WTC11 (cell line): ENCODE measurements at regions not wholly inside any gene's neighbourhood (a gene's known extent, or its start where the extent isn't known, plus 50 kb on each side); places are given as distances from the start of the nearest gene placed in this dataset.
A peak's percentile ranks its signal among the peaks of the same experiment; 100 is the strongest.

ENCODE experiments used
- ATAC-seq: fragments of 200-7000 bp; cut with Tn5 transposase; 2 replicates; pipeline ENCODE4 v1.10.0; 2021; ENCODE audit warnings: mild to moderate bottlenecking, moderate library complexity
- CTCF ChIA-PET: fragments of 300-600 bp; sonication (Branson Sonifier 250); formaldehyde crosslinking; loops from one replicate; lab custom pipeline; 2021; ENCODE audit warnings: antibody characterized with exemption; lab: Charles Lee
- POLR2A ChIA-PET: fragments of 350-600 bp; sonication (Branson Sonifier 250); formaldehyde crosslinking; loops from one replicate; lab custom pipeline; 2021; ENCODE audit warnings: antibody characterized with exemption; lab: Charles Lee
- DNase-seq: peaks from one replicate; pipeline ENCODE4 v3.0.0; 2021; ENCODE audit warnings: low spot score
- H3K27ac Mint-ChIP-seq: 2 replicates; pipeline ENCODE4 v1.8.0; 2021; ENCODE audit warnings: mixed read lengths
- H3K27me3 Mint-ChIP-seq: 2 replicates; pipeline ENCODE4 v1.8.0; 2021; ENCODE audit warnings: low read depth, mild to moderate bottlenecking, moderate library complexity, mixed read lengths
- H3K36me3 Mint-ChIP-seq: 2 replicates; pipeline ENCODE4 v1.8.0; 2021; ENCODE audit warnings: mixed read lengths
- H3K4me1 Mint-ChIP-seq: 2 replicates; pipeline ENCODE4 v1.8.0; 2022; ENCODE audit warnings: mixed read lengths
- H3K4me3 Mint-ChIP-seq: 2 replicates; pipeline ENCODE4 v1.8.0; 2021; ENCODE audit warnings: mild to moderate bottlenecking, moderate library complexity, mixed read lengths
- H3K9me3 Mint-ChIP-seq: 2 replicates; pipeline ENCODE4 v1.8.0; 2021; ENCODE audit warnings: mixed read lengths
- ATF6 ChIP-seq: sonication (generic); formaldehyde crosslinking; IDR thresholded peaks from 2 replicates; pipeline ENCODE4 v1.8.1; 2023; ENCODE audit warnings: mild to moderate bottlenecking, missing genetic modification reagents
- CBFB ChIP-seq: sonication (generic); formaldehyde crosslinking; IDR thresholded peaks from 2 replicates; pipeline ENCODE4 v1.8.1; 2022; ENCODE audit warnings: mild to moderate bottlenecking, low read depth, missing genetic modification reagents
- CTCF ChIP-seq: fragments of 200-600 bp; IDR thresholded peaks from 2 replicates; pipeline ENCODE4 v1.8.0; 2022; ENCODE audit warnings: antibody characterized with exemption
- E2F1 ChIP-seq: sonication (generic); formaldehyde crosslinking; IDR thresholded peaks from 2 replicates; pipeline ENCODE4 v1.8.0; 2022; ENCODE audit warnings: mild to moderate bottlenecking, missing genetic modification reagents
- ESRRA ChIP-seq: sonication (generic); formaldehyde crosslinking; IDR thresholded peaks from 2 replicates; pipeline ENCODE4 v1.8.1; 2022; ENCODE audit warnings: mild to moderate bottlenecking, missing genetic modification reagents, borderline replicate concordance
- GTF2I ChIP-seq: fragments of 250-450 bp; sonication (Bioruptor Pico); conservative IDR thresholded peaks from 2 replicates; pipeline ENCODE4 v1.4.0; 2021; ENCODE audit warnings: mild to moderate bottlenecking
- IRF1 ChIP-seq: sonication (generic); formaldehyde crosslinking; IDR thresholded peaks from 2 replicates; pipeline ENCODE4 v1.8.0; 2023; ENCODE audit warnings: missing genetic modification reagents
- JUN ChIP-seq: sonication (generic); formaldehyde crosslinking; IDR thresholded peaks from 2 replicates; pipeline ENCODE4 v1.8.0; 2023; ENCODE audit warnings: mild to moderate bottlenecking, missing genetic modification reagents
- NFATC4 ChIP-seq: fragments of 250-450 bp; sonication (Bioruptor Pico); IDR thresholded peaks from 2 replicates; pipeline ENCODE4 v1.9.0; 2021; ENCODE audit warnings: mild to moderate bottlenecking
- OVOL2 ChIP-seq: fragments of 250-450 bp; sonication (Bioruptor Pico); IDR thresholded peaks from 2 replicates; pipeline ENCODE4 v1.9.0; 2021; ENCODE audit warnings: mild to moderate bottlenecking, borderline replicate concordance
- RORB ChIP-seq: fragments of 250-450 bp; sonication (Bioruptor Pico); IDR thresholded peaks from 2 replicates; pipeline ENCODE4 v1.9.0; 2021; ENCODE audit warnings: mild to moderate bottlenecking
- SMAD4 ChIP-seq: sonication (generic); formaldehyde crosslinking; IDR thresholded peaks from 2 replicates; pipeline ENCODE4 v1.8.0; 2022; ENCODE audit warnings: mild to moderate bottlenecking, missing genetic modification reagents
- SP1 ChIP-seq: sonication (generic); formaldehyde crosslinking; conservative IDR thresholded peaks from 2 replicates; pipeline ENCODE4 v1.8.1; 2022; ENCODE audit warnings: missing genetic modification reagents
- TP53 ChIP-seq: sonication (generic); formaldehyde crosslinking; IDR thresholded peaks from 2 replicates; pipeline ENCODE4 v1.8.1; 2023; ENCODE audit warnings: mild to moderate bottlenecking, missing genetic modification reagents
- USF1 ChIP-seq: sonication (generic); formaldehyde crosslinking; IDR thresholded peaks from 2 replicates; pipeline ENCODE4 v1.8.0; 2022; ENCODE audit warnings: mild to moderate bottlenecking, missing genetic modification reagents
- USF2 ChIP-seq: sonication (generic); formaldehyde crosslinking; IDR thresholded peaks from 2 replicates; pipeline ENCODE4 v1.8.1; 2023; ENCODE audit warnings: mild to moderate bottlenecking, missing genetic modification reagents, moderate library complexity
- ZMAT4 ChIP-seq: fragments of 250-450 bp; sonication (Bioruptor Pico); IDR thresholded peaks from 2 replicates; pipeline ENCODE4 v1.9.0; 2021; ENCODE audit warnings: mild to moderate bottlenecking
- ZNF263 ChIP-seq: sonication (generic); formaldehyde crosslinking; IDR thresholded peaks from 2 replicates; pipeline ENCODE4 v1.8.1; 2022; ENCODE audit warnings: low read depth, mild to moderate bottlenecking, moderate library complexity, missing genetic modification reagents
- ZSCAN18 ChIP-seq: fragments of 250-450 bp; sonication (Bioruptor Pico); IDR thresholded peaks from 2 replicates; pipeline ENCODE4 v2.1.2; 2022; ENCODE audit warnings: mild to moderate bottlenecking, moderate library complexity

- TF ChIP-seq IRF1 (no peak), USF2 (CRISPR knock-in tag) (peak; percentile 81), ATF6 (CRISPR knock-in tag) (no peak), CTCF (no peak), USF1 (CRISPR knock-in tag) (peak; percentile 75)
- Mint-ChIP-seq H3K4me1 (peaks cover 44% of the 10 kb centered on the region), H3K4me3 (no peak overlapping the region), H3K27ac (no peak overlapping the region), H3K36me3 (no peaks in the 10 kb centered on the region), H3K9me3 (peaks cover 7% of the 10 kb centered on the region; the same call in 1 of the 2 replicates), H3K27me3 (no peaks in the 10 kb centered on the region)
- no peak for ATAC-seq
- CTCF ChIA-PET: interaction anchor here (1.1 to 3.4 kb wide), 4 partner anchors 223 to 784 kb away, joined by 3 to 21 read pairs (median 4); no protein-coding TSS in a partner anchor
- POLR2A ChIA-PET: interaction anchor here (0.6 kb wide), 1 partner anchor 225 kb away, joined by 3 read pairs; no protein-coding TSS in a partner anchor
- DNase-seq: no peak
These were observed 161.2 kb downstream of the KCNA5 start for GRCh38 chr12:5204831-5205230.

GRCh38 chr12:5206401-5207175 is 162.9 kb downstream of the KCNA5 start:
- TF ChIP-seq GTF2I (CRISPR knock-in tag) (no peak), CBFB (CRISPR knock-in tag) (no peak), E2F1 (CRISPR knock-in tag) (no peak), ZNF263 (CRISPR knock-in tag) (no peak)
- H3K27ac Mint-ChIP-seq: no peak overlapping the region
- H3K4me1 Mint-ChIP-seq: peaks cover 36% of the 10 kb centered on the region
- H3K4me3 Mint-ChIP-seq: no peak overlapping the region
- no peak for DNase-seq
- ATAC-seq: no peak
- H3K36me3 Mint-ChIP-seq: no peaks in the 10 kb centered on the region
- no peaks in the 10 kb centered on the region; the same call in 1 of the 2 replicates for H3K27me3 Mint-ChIP-seq
- ChIA-PET POLR2A (interaction anchor here (0.7 kb wide), 1 partner anchor 21 kb away, joined by 8 read pairs; no protein-coding TSS in a partner anchor), CTCF (interaction anchor here (1.6 to 3.4 kb wide), 2 partner anchors 222 to 235 kb away, joined by 3 to 21 read pairs; no protein-coding TSS in a partner anchor)
- peaks cover 7% of the 10 kb centered on the region; the same call in 1 of the 2 replicates for H3K9me3 Mint-ChIP-seq

- Mint-ChIP-seq H3K27ac (no peak overlapping the region), H3K27me3 (no peaks in the 10 kb centered on the region; the same call in 1 of the 2 replicates), H3K4me1 (peaks cover 3% of the 10 kb centered on the region; the same call in 1 of the 2 replicates), H3K36me3 (no peaks in the 10 kb centered on the region), H3K4me3 (no peak overlapping the region), H3K9me3 (0 out of 2 replicates have a peak, but pooled peaks cover 3% of the 10 kb centered on the region)
- CTCF ChIA-PET: interaction anchor here (1.0 to 1.3 kb wide), 2 partner anchors 10 to 218 kb away, joined by 3 to 4 read pairs; no protein-coding TSS in a partner anchor
- POLR2A ChIA-PET: no interaction called here
- DNase-seq: no peak
- ATAC-seq: no peak
- no peak for TF ChIP-seq ESRRA (CRISPR knock-in tag)
- no peak for TF ChIP-seq ZSCAN18 (CRISPR knock-in tag)
- TF ChIP-seq ZMAT4 (CRISPR knock-in tag): no peak
- no peak for TF ChIP-seq TP53 (CRISPR knock-in tag)
- no peak for TF ChIP-seq JUN (CRISPR knock-in tag)
- TF ChIP-seq SP1 (CRISPR knock-in tag): no peak
- TF ChIP-seq NFATC4 (CRISPR knock-in tag): no peak
- no peak for TF ChIP-seq SMAD4 (CRISPR knock-in tag)
- no peak for TF ChIP-seq OVOL2 (CRISPR knock-in tag)
- TF ChIP-seq RORB (CRISPR knock-in tag): no peak
These were observed 166.7 kb downstream of the KCNA5 start for GRCh38 chr12:5210179-5210922.
